NOMO-1 treated with DMSO at 0.1 percent for 48 hours (cell line): ENCODE measurements at regions not wholly inside any gene's neighbourhood (a gene's known extent, or its start where the extent isn't known, plus 50 kb on each side); places are given as distances from the start of the nearest gene placed in this dataset.
"Not testable (repeated sequence)": the region's sequence is repeated elsewhere in the genome, so short reads cannot be mapped to it uniquely, and the experiment has no call there.

Experiments
- DNase-seq: peaks from one replicate; lab custom pipeline; 2025; ENCODE audit not compliant: unreplicated experiment; lab: John Stamatoyannopoulos, UW

DNA sequence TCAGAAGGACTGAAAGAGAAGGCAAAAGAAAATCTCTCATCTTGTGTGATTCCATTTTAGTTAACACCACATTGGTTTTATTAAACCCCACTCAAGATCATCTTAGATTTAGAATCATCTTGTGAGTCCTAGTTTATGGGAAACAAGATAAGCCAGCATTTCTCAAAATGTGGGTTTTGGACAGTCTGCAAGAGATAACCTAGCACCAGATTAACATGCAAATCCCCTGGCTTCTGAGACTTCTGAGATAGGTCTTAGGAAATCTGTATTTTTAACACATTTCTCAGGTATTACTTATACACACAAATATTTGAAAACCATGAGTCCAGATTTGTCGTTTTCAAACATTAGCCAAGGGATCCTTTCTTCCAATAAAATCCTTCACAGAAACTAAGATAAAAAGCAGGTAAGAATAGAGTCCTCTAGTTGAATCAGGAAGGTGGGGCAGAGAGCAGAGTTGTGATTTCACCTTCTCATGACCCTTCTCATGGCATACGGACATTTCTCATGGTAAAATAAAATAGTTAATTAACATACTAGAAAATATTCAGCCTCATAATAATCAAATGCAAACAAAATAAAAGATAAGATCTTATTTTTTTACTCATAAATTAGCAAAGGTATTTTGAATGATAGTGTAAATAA lies 287.2 kb upstream of the FN1 start:
- DNase-seq, result no peak

DNA sequence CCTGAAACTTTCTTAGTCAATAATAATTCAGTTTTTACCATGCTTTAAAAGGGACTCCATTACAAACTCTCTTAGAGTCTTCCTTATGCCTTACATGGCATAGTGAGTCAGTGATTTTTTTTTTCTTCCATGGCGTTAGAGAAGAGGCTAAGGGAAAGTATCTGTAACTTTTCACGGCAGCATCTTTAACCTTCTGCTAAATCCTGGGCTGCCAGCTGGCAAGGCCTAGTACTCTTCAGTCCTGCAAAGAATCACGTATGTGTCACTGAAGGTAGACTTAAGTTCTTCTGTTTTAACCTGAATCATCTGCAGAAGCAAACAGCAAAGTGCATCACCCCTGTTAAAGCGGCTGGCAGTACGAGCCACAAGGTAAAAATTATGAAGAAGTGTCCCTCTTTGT lies 286.3 kb upstream of the FN1 start:
- no peak for DNase-seq

GRCh38 chr2:215721515-215721914 lies 285.6 kb upstream of the FN1 start:
- not testable (repeated sequence) for DNase-seq

DNA sequence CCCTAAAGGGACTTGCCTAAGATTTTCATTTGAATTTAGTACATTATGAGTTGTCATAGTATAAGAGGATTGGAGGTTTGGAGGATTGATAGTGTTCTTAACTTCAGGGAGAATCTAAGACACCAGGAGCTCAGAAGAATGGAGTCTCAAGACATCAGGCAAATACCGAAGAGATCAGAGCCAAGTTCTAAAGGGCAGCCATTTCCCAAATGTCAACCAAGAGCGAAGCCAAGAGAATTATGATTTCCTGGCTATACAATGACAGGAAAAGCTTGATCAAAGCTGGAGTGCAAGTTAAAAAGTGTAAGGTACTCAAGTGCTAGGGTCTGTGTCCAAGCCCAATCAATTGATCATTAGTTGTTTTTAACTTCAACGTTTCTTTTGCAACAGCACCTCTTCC lies 283.0 kb upstream of the FN1 start:
- no peak for DNase-seq

DNA sequence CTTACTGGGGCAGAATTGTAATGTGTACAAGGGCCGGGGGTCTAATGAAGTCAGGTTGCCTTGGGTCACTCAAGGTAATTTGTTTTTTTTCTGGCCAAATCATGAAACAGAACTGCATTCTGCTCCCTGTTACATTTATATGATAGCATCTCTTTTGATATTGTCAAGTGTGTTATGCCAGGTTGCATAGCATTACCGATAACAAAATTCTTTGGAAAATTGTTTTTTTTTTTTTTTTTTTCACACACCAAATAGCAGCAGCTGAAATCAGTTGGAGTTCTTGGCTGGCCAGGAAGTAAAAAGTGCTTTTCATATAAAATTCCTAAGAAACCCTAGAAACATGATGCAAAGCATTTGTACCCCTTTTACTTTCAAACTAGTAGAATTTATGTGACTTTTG lies 282.6 kb upstream of the FN1 start:
- DNase-seq, result no peak

GRCh38 chr2:215717501-215718381 lies 281.9 kb upstream of the FN1 start:
- DNase-seq, result no peak

DNA sequence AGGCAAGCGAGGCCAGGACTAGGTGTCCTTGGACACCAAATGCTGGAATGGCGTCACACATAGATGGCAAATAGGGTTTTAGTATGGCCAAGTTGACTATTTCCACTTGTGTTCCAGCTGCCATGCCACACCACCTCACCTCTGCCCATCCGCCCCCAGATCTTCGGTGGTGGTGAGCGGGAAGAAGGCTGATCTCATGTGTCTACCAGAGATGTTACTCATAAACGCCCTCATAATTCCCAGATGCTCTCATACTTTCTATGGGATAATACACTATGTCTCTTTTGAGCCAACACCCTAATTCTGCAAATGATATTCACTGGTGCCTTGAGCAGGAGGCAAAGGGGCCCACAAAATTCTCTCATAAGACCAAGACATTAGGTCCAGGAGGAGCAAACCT lies 281.1 kb upstream of the FN1 start:
- DNase-seq, result no peak

DNA sequence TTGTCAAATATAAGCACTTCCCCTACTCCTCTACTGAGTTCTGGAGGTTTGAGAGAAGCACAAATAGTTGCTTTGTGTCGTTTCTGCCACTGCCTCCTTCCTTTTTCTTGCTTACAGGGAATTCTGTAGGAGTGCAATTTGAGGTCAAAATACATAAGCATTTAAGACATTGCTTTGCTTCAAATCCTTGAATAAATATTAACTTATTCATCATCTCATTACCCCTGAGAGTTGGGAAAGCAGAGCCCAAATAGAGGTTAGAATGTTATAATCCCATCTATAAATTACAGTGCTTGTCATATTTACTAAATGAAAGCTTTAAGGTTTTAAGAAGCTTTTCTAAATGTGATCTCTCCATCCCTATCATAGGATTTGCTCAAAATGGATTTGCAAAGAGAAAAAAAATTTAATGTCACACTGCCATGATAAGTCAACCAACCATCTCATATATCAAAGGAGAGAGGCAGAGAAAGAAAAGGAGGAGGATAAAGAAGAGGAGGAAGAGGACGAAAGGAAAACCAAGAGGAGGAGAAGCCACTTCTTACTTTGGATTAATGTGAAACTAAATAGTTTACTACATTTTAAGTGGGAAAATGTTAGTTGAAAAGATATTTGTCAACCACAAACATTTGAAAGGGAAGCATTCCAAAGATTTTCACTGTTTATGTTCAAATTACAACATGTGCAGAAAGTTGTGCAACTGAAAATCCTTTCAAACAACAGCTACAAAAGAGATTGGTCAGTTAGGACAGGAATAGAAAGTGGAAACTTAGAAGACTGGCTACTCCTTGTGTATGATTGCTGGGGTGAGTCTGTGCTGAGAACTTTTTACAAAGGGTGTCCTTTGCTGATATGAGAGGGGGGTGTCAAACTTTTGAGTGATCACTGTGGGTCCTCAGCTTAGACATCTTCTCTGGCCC lies 277.3 kb upstream of the FN1 start:
- DNase-seq, result peak; percentile 41

DNA sequence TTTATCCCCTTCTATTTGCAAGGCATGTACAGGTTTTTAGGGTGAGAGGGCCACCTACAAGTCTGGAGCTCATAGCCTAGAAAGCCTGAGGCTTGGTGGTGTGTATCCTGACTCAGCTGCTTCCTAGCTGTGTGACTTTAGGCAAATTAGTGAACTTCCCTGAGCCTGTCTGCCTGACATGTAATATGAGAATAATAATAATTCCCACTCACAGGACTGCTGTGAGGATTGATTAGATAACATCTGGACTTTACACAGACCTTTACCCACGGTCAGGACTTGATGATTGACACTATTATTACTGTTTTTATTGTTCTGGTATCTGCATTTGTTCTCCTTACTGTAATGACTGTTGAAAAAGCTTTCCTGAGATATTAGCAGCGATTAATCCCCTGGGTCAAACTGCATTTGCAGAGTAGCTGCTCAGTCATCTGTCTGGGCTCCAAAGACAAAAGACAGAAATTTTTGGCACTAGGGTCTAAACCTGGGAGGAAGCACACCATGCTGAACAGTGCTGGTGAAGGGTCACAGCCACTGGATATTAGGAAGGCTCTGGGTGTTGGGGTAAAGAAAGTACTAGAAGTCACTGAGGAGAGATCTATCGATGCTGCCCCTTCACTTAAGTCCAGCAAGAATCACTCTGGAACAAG lies 276.5 kb upstream of the FN1 start:
- no peak for DNase-seq

- DNase-seq, result no peak
Observed at GRCh38 chr2:215711471-215712034, 275.7 kb upstream of the FN1 start.

- DNase-seq, result no peak
Observed at GRCh38 chr2:215707608-215708007, 271.7 kb upstream of the FN1 start.

- no peak for DNase-seq
Observed at GRCh38 chr2:215705771-215706361, 270.0 kb upstream of the FN1 start.

DNA sequence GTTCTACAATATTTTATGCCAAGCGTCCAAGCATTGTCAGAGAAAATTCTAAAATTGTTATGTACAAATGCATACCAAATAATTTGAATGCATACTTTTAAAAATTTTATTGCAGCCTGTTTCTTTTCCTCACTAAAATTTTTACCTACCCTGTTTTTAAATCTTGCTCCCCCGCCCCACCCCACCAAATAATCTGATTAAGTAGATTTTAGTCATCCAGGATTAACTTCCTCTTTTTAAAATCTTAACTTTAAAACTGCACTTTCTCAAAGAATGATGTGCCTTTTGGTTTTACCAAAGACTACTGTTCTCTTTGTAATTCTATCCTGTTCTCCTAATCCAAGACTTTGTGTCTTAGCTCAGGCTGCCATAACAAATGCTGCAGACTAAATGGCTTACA lies 269.4 kb upstream of the FN1 start:
- no peak for DNase-seq

DNA sequence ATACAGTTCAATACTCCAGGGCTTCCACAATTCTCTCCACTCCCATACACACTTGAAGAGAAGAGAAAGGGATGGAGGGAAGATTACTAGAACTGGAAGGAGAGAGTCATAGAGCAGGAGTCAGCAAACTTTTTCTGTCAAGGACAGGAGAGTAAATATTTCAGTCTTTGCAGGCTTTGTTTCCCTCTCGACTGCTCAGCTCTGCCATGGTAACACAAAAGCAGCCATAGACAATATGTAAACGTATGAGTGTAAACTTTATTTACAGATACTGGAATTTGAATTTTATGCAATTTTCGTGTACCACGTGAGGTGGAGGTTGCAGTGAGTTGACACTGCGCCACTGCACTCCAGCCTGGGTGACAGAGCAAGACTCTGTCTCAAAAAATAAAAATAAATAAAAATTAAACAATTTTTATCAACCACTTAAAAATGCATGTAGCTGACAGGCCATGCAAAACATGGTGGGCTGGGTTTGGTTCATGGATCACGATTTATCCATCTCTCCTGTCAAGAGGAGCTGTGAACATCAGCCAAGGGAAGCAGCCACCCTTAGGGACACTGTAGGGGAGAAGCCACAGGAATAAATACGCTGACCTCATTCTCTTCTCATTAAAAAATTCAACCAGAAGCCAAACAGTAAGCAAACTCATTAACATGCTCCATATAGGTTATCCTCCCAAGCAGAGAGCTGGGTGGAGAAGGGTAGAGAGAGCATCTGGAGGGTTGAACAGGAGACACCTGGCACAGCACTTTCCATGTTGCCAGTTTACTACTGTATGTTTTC lies 266.4 kb upstream of the FN1 start:
- DNase-seq, result no peak

DNA sequence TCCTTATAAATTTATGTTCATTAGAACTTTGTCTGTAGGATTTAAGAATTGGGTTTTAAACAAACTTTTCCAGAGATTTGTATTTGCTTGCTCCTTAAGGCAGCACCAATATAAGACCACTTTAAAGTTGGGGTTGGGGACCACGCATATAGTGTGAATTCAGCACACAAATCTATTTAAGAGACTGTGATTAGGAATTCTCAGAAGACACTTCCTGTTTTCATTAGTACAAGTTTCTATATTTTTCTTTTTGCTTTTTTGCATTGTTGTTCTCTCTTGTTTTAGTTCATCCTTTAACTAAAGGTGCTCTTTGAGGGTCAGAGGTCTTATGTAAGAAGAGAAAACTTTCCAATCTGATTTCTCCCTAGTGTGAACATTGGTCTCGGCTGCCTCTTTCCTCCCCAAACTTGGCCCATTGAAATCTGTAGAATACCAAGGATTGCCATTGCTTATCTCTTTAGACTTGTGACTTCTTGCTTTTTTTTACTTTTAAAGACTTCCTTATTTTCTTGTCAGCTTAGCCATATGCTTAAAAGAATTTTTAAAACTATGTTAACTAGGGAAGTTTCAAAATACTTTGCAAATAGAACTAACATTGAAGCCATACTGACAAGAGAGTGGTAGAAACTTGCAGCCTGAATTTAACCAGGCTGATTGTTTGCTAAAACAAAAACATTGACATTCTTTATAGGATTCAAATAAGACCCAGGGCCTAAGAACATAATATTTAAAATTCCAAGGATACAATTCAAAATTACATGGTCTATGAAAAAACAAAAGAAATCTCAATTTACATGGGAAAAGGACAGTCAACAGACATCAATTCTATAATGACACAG lies 264.1 kb upstream of the FN1 start:
- DNase-seq, result peak; percentile 69

DNA sequence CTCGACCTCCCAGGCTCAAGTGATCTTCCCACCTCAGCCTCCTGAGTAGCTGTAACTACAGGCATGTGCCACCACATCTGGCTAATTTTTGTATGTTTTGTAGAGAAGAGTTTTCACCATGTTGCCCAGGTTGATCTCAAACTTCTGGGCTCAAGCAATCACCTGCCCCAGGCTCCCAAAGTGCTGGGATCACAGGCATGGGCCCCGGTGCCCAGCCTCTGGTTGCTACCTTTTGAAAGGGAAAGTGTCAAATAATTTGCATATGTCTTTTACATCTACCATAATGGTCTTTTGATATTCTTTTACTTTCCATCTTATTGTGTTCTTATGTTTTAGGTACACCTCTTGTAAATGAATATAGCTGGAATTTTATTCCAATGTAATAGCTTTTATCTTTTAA lies 263.1 kb upstream of the FN1 start:
- no peak for DNase-seq

- no peak for DNase-seq
Observed at GRCh38 chr2:215698566-215698965, 262.7 kb upstream of the FN1 start.

GRCh38 chr2:215697496-215697895 lies 261.6 kb upstream of the FN1 start:
- DNase-seq, result no peak

- DNase-seq, result peak; percentile 5
Observed at GRCh38 chr2:215697003-215697402, 261.1 kb upstream of the FN1 start.
